HEK293 (cell line): ENCODE measurements at regions not wholly inside any gene's neighbourhood (a gene's known extent, or its start where the extent isn't known, plus 50 kb on each side); places are given as distances from the start of the nearest gene placed in this dataset.

Experiments used
- CTCF ChIA-PET: fragments of 350-600 bp; formaldehyde crosslinking; extraction: SDS; loops from one replicate; lab custom pipeline; 2021; ENCODE audit warnings: antibody characterized with exemption; lab: Yijun Ruan, JAX
- POLR2A ChIA-PET: fragments of 300-600 bp; formaldehyde crosslinking; extraction: SDS; loops from one replicate; lab custom pipeline; 2020; ENCODE audit warnings: antibody characterized with exemption, inconsistent platforms; lab: Yijun Ruan, JAX
- H3K27ac ChIP-seq: fragments of 200-500 bp; sonication (Bioruptor generic); 2 replicates; pipeline ENCODE4 v1.5.1; 2014; ENCODE audit warnings: low read depth, low read length, control low read depth, inconsistent platforms; ENCODE audit errors: extremely low read depth
- H3K36me3 ChIP-seq, 2 experiments: fragments of 200-500 bp in 1 of 2; sonication (Bioruptor generic) in 1 of 2; 1 replicate in 1 of 2; 2 replicates in 1 of 2; pipeline ENCODE4 v1.5.1; 2014 to 2017; ENCODE audit warnings: inconsistent platforms in 2 of 2, low read length in 2 of 2; ENCODE audit not compliant: control insufficient read depth in 2 of 2, insufficient read depth in 1 of 2
- H3K4me1 ChIP-seq: fragments of 200-500 bp; sonication (Bioruptor generic); 2 replicates; pipeline ENCODE4 v1.5.1; 2014; ENCODE audit warnings: mild to moderate bottlenecking, low read length, inconsistent platforms; ENCODE audit not compliant: control insufficient read depth, insufficient read depth
- H3K4me3 ChIP-seq: 2 replicates; pipeline ENCODE4 v1.5.1; 2011; ENCODE audit warnings: low read depth, mild to moderate bottlenecking, control low read depth, low read length, moderate library complexity
- H3K9me3 ChIP-seq: fragments of 200-500 bp; sonication (Bioruptor generic); 2 replicates; pipeline ENCODE4 v1.5.1; 2014; ENCODE audit warnings: low read depth, low read length, inconsistent platforms; ENCODE audit not compliant: control insufficient read depth, insufficient read depth
- GLIS2 ChIP-seq: fragments of 450-650 bp; formaldehyde crosslinking; IDR thresholded peaks from 2 replicates; pipeline ENCODE4 v1.5.1; 2016; ENCODE audit warnings: missing biosample characterization, missing genetic modification characterization
- KLF16 ChIP-seq: fragments of 450-650 bp; formaldehyde crosslinking; IDR thresholded peaks from 2 replicates; pipeline ENCODE4 v1.5.1; 2017; ENCODE audit warnings: missing biosample characterization, missing genetic modification characterization
- REPIN1 ChIP-seq: fragments of 450-650 bp; formaldehyde crosslinking; IDR thresholded peaks from 2 replicates; pipeline ENCODE4 v1.5.1; 2017; ENCODE audit warnings: missing biosample characterization, missing genetic modification characterization, low read depth
- ZBTB10 ChIP-seq: fragments of 450-650 bp; formaldehyde crosslinking; IDR thresholded peaks from 2 replicates; pipeline ENCODE4 v1.5.1; 2016; ENCODE audit warnings: missing biosample characterization, missing genetic modification characterization
- ZFHX2 ChIP-seq: fragments of 450-650 bp; formaldehyde crosslinking; conservative IDR thresholded peaks from 2 replicates; pipeline ENCODE4 v1.5.1; 2016; ENCODE audit warnings: missing biosample characterization, missing genetic modification characterization
- ZNF112 ChIP-seq: fragments of 450-650 bp; formaldehyde crosslinking; IDR thresholded peaks from 2 replicates; pipeline ENCODE4 v1.5.0; 2017; ENCODE audit warnings: missing biosample characterization, missing genetic modification characterization
- ZNF121 ChIP-seq: fragments of 450-650 bp; formaldehyde crosslinking; IDR thresholded peaks from 2 replicates; pipeline ENCODE4 v1.5.1; 2016; ENCODE audit warnings: missing biosample characterization, missing genetic modification characterization
- ZNF184 ChIP-seq: fragments of 450-650 bp; IDR thresholded peaks from 2 replicates; pipeline ENCODE4 v1.5.1; 2018; ENCODE audit warnings: missing biosample characterization, mild to moderate bottlenecking, missing genetic modification characterization
- ZNF19 ChIP-seq: fragments of 450-650 bp; formaldehyde crosslinking; IDR thresholded peaks from 2 replicates; pipeline ENCODE4; 2016; ENCODE audit warnings: missing biosample characterization, missing genetic modification characterization, low read depth
- ZNF292 ChIP-seq: fragments of 450-650 bp; formaldehyde crosslinking; IDR thresholded peaks from 2 replicates; pipeline ENCODE4 v1.5.1; 2016; ENCODE audit warnings: low read depth, missing biosample characterization, missing genetic modification characterization, borderline replicate concordance
- ZNF324 ChIP-seq: fragments of 450-650 bp; formaldehyde crosslinking; IDR thresholded peaks from 2 replicates; pipeline ENCODE4 v1.5.1; 2016; ENCODE audit warnings: missing biosample characterization, missing genetic modification characterization
- ZNF391 ChIP-seq: fragments of 450-650 bp; formaldehyde crosslinking; IDR thresholded peaks from 2 replicates; pipeline ENCODE4 v1.5.1; 2016; ENCODE audit warnings: low read depth, missing biosample characterization, missing genetic modification characterization, borderline replicate concordance
- ZNF426 ChIP-seq: fragments of 450-650 bp; formaldehyde crosslinking; IDR thresholded peaks from 2 replicates; pipeline ENCODE4 v1.5.1; 2017; ENCODE audit warnings: missing biosample characterization, missing genetic modification characterization, mild to moderate bottlenecking, inconsistent platforms, moderate library complexity
- ZNF529 ChIP-seq: fragments of 450-650 bp; formaldehyde crosslinking; IDR thresholded peaks from 2 replicates; pipeline ENCODE4 v1.5.1; 2017; ENCODE audit warnings: missing genetic modification characterization, missing biosample characterization; ENCODE audit not compliant: insufficient replicate concordance
- ZNF530 ChIP-seq: fragments of 450-650 bp; formaldehyde crosslinking; IDR thresholded peaks from 2 replicates; pipeline ENCODE4 v1.5.1; 2016; ENCODE audit warnings: low read depth, missing biosample characterization, missing genetic modification characterization
- ZNF561 ChIP-seq: fragments of 450-650 bp; IDR thresholded peaks from 2 replicates; pipeline ENCODE4 v1.5.1; 2018; ENCODE audit warnings: missing biosample characterization, missing genetic modification characterization, borderline replicate concordance
- ZNF600 ChIP-seq: fragments of 450-650 bp; formaldehyde crosslinking; IDR thresholded peaks from 2 replicates; pipeline ENCODE4 v1.5.1; 2016; ENCODE audit warnings: missing biosample characterization, missing genetic modification characterization
- ZNF677 ChIP-seq: fragments of 450-650 bp; IDR thresholded peaks from 2 replicates; pipeline ENCODE4 v1.5.0; 2018; ENCODE audit warnings: missing biosample characterization, mild to moderate bottlenecking, missing genetic modification characterization, moderate library complexity

GRCh38 chr18:61713502-61713901 lies 179.3 kb downstream of the RNF152 start:
- POLR2A ChIA-PET: no interaction called here
- H3K27ac ChIP-seq: no peak overlapping the region
- no peak for TF ChIP-seq ZNF530
- no peak for TF ChIP-seq ZNF600 (tag by site-specific recombination)
- no peak for TF ChIP-seq ZNF561 (tag by site-specific recombination)
- TF ChIP-seq REPIN1 (tag by site-specific recombination): no peak
- no peak for TF ChIP-seq ZNF112 (tag by site-specific recombination)
- TF ChIP-seq ZNF529 (tag by site-specific recombination): no peak
- no peak for TF ChIP-seq ZFHX2 (tag by site-specific recombination)
- TF ChIP-seq ZNF184: no peak
- no peak for TF ChIP-seq ZNF677
- no peak for TF ChIP-seq ZNF121
- TF ChIP-seq ZNF292 (tag by site-specific recombination): no peak
- TF ChIP-seq ZBTB10 (tag by site-specific recombination): no peak
- TF ChIP-seq ZNF426 (tag by site-specific recombination): no peak
- no peak for TF ChIP-seq ZNF324 (tag by site-specific recombination)
- TF ChIP-seq, all 188 proteins: peak for 0
- CTCF ChIA-PET: no interaction called here
- H3K4me1 ChIP-seq: no peaks in the 10 kb centered on the region
- H3K9me3 ChIP-seq: no peaks in the 10 kb centered on the region
- no peak overlapping the region for H3K4me3 ChIP-seq
- H3K36me3 ChIP-seq: no peaks in the 10 kb centered on the region

GRCh38 chr18:61710082-61710620 lies 182.7 kb downstream of the RNF152 start:
- ChIA-PET CTCF (interaction anchor here (0.7 kb wide), 1 partner anchor 17 kb away, joined by 3 read pairs; no protein-coding TSS in a partner anchor), POLR2A (no interaction called here)
- no peaks in the 10 kb centered on the region for H3K36me3 ChIP-seq
- H3K27ac ChIP-seq: no peak overlapping the region
- H3K4me1 ChIP-seq: no peaks in the 10 kb centered on the region
- H3K4me3 ChIP-seq: no peak overlapping the region
- no peaks in the 10 kb centered on the region for H3K9me3 ChIP-seq
- TF ChIP-seq GLIS2 (tag by site-specific recombination): no peak
- TF ChIP-seq ZNF391: no peak
- TF ChIP-seq KLF16 (tag by site-specific recombination): no peak

- H3K27ac ChIP-seq: no peak overlapping the region
- no peak overlapping the region for H3K4me3 ChIP-seq
- no peak for TF ChIP-seq ZNF19 (tag by site-specific recombination)
- ChIA-PET CTCF (interaction anchor here (0.6 kb wide), 1 partner anchor 425 kb away, joined by 8 read pairs; no protein-coding TSS in a partner anchor), POLR2A (no interaction called here)
- no peaks in the 10 kb centered on the region for H3K36me3 ChIP-seq
- no peaks in the 10 kb centered on the region for H3K9me3 ChIP-seq
- no peaks in the 10 kb centered on the region for H3K4me1 ChIP-seq
Measured at GRCh38 chr18:61706276-61706915, 186.4 kb downstream of the RNF152 start.
